Kidney capillary endothelial cell (primary cell): ENCODE measurements at regions not wholly inside any gene's neighbourhood (a gene's known extent, or its start where the extent isn't known, plus 50 kb on each side); places are given as distances from the start of the nearest gene placed in this dataset.
A peak's percentile ranks its signal among the peaks of the same experiment; 100 is the strongest.

Experiments used
- DNase-seq: peaks from one replicate; pipeline ENCODE4 v3.0.0-alpha.2; 2018; ENCODE audit warnings: low spot score

GRCh38 chr11:25890626-25891260, 441.2 kb upstream of the ANO3 start:
- no peak for DNase-seq

- DNase-seq: no peak
Measured at GRCh38 chr11:25891960-25892359, 440.0 kb upstream of the ANO3 start.

- DNase-seq: no peak
Measured at GRCh38 chr11:25899617-25900160, 432.2 kb upstream of the ANO3 start.

- no peak for DNase-seq
Measured at GRCh38 chr11:25900814-25901213, 431.1 kb upstream of the ANO3 start.

GRCh38 chr11:25901415-25901814, 430.5 kb upstream of the ANO3 start:
- no peak for DNase-seq

DNA sequence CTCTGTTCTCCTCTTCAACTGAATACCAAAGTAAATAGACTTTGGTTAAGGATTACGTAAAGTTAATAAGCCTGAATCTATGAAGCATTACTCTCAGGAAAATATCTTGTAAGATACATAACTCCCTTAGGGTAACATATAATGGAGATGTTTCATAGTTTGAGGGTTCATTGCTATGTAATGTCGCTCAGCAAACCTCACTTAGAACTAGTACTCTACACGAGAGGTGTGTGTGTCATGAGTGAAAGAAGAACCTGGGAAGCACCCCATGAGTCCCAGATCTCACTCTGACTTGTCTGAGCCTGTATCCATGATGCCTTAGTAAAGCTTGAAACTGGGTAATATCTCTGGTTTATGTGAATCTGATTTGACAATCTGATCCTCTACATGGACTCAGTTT, 429.5 kb upstream of the ANO3 start:
- DNase-seq: no peak

DNA sequence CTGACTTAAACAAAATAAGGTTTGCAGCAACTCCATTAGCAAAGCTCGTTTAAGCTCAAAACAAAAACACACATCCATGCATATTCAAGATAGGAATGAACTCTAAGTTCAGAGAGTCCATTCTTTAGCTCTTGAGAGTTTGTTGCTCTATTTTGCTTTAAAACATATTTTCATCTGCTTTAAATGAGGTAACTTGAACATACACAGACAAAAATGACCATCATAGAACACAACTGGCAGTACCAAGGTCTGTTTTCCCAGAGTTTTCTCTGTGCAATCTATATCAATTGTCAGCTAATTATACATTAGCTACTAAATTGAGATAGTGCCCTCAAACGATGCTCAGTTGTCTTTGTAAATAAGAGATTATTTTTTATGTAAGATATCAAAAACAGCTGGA, 423.2 kb upstream of the ANO3 start:
- DNase-seq: no peak

GRCh38 chr11:25910086-25910485, 421.8 kb upstream of the ANO3 start:
- no peak for DNase-seq

DNA sequence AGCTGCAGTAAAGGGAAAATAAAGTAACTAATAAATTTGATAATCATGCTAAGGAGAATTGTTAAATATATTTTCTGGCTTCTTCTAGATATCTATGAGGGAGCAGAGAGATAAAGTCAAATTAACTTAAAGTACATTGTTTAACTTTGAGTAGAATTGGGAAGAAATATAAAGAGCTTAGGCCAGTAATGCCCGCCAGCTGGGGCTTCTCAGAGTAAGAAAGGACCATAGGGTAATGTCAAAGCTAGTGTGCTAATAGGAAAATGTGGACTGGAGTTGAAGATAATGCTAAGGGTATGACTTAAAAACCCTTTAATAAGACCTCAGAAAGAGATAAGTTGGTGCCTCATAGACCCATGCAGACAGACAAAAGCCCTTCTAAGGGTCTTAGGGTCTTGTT, 411.6 kb upstream of the ANO3 start:
- DNase-seq: no peak

DNA sequence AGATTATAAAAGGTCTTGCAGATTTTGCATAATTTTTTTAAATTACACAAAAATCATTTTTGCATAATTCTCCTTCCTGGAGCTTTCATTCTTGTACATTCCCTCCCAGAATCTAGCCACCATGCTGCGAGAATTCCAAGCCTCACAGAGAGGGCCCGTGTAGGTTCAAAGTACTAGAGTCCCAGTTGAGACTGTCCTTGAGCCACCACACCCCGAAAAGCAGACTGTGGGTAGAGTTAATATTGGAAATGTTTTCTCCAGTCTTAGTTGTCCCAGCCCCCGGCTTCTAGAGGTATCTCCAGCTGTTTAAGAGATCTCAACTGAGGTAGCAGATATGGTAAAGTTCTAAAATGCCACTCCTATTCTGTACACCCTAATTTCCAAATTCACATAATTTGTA, 407.3 kb upstream of the ANO3 start:
- no peak for DNase-seq

DNA sequence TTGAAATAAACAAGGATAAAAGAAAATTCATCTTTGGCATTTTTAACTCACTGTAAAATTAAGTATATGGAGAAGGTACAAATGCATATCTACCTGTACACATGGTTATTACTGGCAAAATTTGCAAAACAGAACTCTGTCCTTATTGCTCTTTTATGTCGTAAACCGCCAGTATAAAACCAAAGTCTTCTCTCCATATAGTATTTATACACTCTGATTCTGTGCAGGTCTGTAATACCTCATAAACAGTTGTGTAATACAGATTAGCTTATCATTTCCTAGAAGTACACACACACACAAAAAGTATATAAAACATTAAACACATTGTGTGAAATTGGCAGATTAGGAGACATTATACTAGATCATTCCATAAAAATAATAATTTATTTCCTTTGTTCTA, 406.6 kb upstream of the ANO3 start:
- no peak for DNase-seq

DNA sequence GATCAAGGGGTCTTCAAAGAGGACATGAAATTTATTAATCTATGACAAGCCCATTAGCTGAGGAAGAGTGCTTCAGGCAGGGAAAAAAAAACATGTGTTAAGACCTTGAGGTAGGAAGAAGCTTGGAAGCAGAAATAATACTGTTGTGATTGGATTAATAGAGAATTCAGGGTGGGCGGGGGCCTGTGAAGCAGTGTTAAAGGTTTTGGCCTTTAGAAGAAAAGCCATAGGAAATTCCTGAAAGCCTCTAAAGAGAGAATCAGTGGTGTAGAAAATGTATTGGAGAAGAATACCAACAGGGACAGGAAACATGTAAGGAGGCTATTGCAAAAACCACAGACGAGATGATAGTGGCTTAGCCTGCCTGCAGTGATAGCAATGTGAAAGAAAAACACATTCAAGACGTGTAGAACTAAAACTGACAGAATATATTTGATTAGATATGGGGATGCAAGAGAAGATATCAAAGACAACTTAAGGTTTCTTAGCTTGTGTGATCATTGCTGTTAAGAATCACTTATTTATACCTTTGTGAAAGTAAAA, 404.4 kb upstream of the ANO3 start:
- DNase-seq: peak; percentile 1

DNA sequence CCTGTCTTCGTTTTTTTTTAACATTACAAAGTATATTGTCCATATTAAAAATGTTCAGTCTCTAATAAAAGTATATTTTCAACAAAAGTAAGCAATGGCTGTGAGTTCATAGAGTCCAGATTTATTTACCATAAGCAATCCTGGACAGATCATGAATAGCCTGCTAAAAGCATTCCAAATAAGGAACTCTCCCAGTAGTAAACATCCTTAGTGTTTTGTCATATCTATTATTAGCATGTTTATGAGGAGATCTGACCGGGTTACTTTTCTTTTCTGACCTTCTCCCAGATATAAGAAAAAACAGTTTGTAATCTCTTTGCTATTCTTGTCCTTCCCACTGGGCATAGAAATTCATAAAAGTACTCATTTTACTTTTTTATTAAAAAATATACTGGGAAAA, 403.9 kb upstream of the ANO3 start:
- DNase-seq: peak; percentile 41

- DNase-seq: no peak
Measured at GRCh38 chr11:25938952-25939351, 393.0 kb upstream of the ANO3 start.

GRCh38 chr11:25939691-25940090, 392.2 kb upstream of the ANO3 start:
- DNase-seq: no peak

GRCh38 chr11:25941353-25941752, 390.6 kb upstream of the ANO3 start:
- DNase-seq: no peak

DNA sequence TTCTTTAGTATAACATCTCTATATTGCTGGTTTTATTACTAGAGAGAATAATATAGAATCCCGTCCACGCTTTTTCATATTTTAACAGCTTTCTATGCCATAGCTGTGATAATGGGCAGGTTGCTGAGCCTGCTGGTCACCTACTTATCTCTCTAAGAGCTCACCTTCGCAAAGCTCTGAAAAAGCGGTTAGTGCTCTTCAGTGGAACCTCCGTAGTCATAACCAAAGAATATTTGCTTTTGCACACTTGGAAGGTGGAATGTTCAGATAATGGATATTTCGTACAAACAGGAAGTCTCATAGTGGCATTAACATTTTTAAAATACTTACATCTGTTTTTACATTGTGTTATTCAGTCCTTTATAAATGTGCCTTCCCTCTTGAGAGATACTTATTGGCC, 388.9 kb upstream of the ANO3 start:
- no peak for DNase-seq

- no peak for DNase-seq
Measured at GRCh38 chr11:25943777-25944661, 387.9 kb upstream of the ANO3 start.

DNA sequence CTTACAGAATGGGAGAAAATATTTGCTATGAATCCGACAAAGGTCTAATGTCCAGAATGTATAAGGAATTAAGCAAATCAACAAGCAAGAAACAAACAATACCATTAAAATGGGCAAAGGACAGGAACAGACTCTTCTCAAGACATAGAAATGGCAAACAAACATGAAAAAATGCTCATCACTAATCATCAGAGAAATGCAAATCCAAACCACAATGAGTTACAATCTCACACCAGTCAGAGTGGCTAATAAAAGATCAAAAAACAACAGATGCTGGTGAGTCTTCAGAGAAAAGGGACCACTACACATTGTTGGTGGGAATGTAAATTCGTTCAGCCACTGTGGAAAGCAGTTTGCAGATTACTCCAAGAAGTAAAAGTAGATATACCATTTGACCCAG, 382.0 kb upstream of the ANO3 start:
- no peak for DNase-seq

DNA sequence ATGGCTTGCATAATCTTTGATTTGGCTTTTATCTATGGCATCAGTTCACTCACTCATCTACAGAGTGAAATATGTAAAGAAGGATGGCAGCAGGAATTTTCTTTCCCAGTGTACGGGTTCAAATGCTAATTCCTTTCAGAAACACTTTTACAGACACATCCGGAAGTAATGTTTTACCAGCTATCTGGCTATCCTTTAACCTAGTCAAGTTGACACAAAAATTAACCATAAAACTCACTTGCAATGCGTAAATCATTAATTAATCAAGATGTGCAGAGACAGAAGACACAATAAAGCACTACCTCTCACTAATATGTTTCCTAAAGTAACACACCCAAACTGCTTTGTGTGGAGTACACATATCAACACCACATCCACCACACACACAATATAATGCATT, 378.9 kb upstream of the ANO3 start:
- DNase-seq: no peak

GRCh38 chr11:25958045-25958444, 373.9 kb upstream of the ANO3 start:
- DNase-seq: no peak

DNA sequence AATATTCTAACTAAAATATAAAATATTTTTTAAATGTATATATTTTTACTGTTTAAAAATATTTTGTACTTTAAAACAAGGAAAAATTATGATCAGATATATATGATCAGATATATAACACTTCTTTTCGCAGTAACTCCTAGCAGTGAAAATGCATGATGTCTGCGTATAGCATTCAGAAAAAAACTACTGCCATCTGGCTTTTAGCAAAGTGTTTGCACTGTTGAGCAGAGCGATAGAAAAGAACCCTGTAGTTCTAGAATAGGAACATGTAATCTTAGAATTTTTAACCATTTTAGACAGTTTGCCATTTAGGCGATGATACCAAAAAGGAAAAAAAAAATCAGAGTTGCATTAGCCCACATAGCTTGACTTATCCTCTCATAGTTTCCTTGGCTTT, 370.4 kb upstream of the ANO3 start:
- DNase-seq: no peak
